Right atrium auricular region (tissue), 2 donors: ENCODE measurements at regions not wholly inside any gene's neighbourhood (a gene's known extent, or its start where the extent isn't known, plus 50 kb on each side); places are given as distances from the start of the nearest gene placed in this dataset.
"Not testable (repeated sequence)": the region's sequence is repeated elsewhere in the genome, so short reads cannot be mapped to it uniquely, and the experiment has no call there.

Experiments used
- DNase-seq: peaks from one replicate; pipeline ENCODE4 v3.0.0-alpha.2; 2019; ENCODE audit warnings: low spot score
- H3K27ac ChIP-seq, 2 donors: fragments of 200-600 bp; sonication (generic); 1 replicate in 1 of 2; 2 replicates in 1 of 2; pipeline ENCODE4 v1.5.1; 2016 to 2019
- H3K27me3 ChIP-seq, 2 donors: fragments of 200-600 bp; sonication (generic); one replicate each; pipeline versions ENCODE4 v1.5.1 to v1.6.0; 2017 to 2019
- H3K36me3 ChIP-seq: fragments of 200-600 bp; sonication (generic); one replicate; pipeline ENCODE4 v1.5.1; 2016
- H3K4me1 ChIP-seq, 2 donors: fragments of 200-600 bp; sonication (generic); one replicate each; pipeline versions ENCODE4 v1.5.1 to v1.6.0; 2017 to 2019
- H3K4me3 ChIP-seq, 2 donors: fragments of 200-600 bp; sonication (generic); 1 replicate in 1 of 2; 2 replicates in 1 of 2; pipeline ENCODE4 v1.5.1; 2017 to 2019; ENCODE audit warnings: mild to moderate bottlenecking in 1 of 2, moderate library complexity in 1 of 2
- H3K9me3 ChIP-seq, 2 donors: fragments of 200-600 bp; sonication (generic); one replicate each; pipeline ENCODE4 v1.5.1; 2019
- CTCF ChIP-seq, 2 donors: fragments of 200-600 bp; sonication (generic); IDR thresholded peaks; one replicate each; pipeline ENCODE4 v1.5.1; 2019; ENCODE audit warnings: antibody characterized with exemption in 2 of 2

GRCh38 chr3:153785901-153786300, 335.3 kb upstream of the ARHGEF26 start:
- Histone ChIP-seq H3K4me1 (peaks cover 0 to 3% of the 10 kb centered on the region in 2 donors), H3K4me3 (no peak overlapping the region), H3K9me3 (no peaks in the 10 kb centered on the region), H3K36me3 (no peaks in the 10 kb centered on the region), H3K27ac (no peak overlapping the region), H3K27me3 (no peaks in the 10 kb centered on the region)
- no peak for TF ChIP-seq CTCF (IDR thresholded peaks at IDR 0.05)
- DNase-seq: no peak

- Histone ChIP-seq H3K9me3 (no peaks in the 10 kb centered on the region), H3K4me1 (no peaks in the 10 kb centered on the region), H3K4me3 (no peak overlapping the region), H3K27me3 (no peaks in the 10 kb centered on the region), H3K27ac (no peak overlapping the region), H3K36me3 (no peaks in the 10 kb centered on the region)
- no peak for DNase-seq
- no peak for TF ChIP-seq CTCF (IDR thresholded peaks at IDR 0.05)
Observed at GRCh38 chr3:153789380-153789779, 331.8 kb upstream of the ARHGEF26 start.

- H3K4me3 ChIP-seq, H3K36me3 ChIP-seq, DNase-seq, H3K9me3 ChIP-seq, H3K4me1 ChIP-seq, H3K27ac ChIP-seq, H3K27me3 ChIP-seq: not testable (repeated sequence)
Observed at GRCh38 chr3:153797056-153797455, 324.1 kb upstream of the ARHGEF26 start.

- DNase-seq: no peak
- Histone ChIP-seq H3K36me3 (no peaks in the 10 kb centered on the region), H3K27me3 (no peaks in the 10 kb centered on the region), H3K27ac (no peak overlapping the region), H3K4me1 (no peaks in the 10 kb centered on the region), H3K4me3 (no peak overlapping the region), H3K9me3 (no peaks in the 10 kb centered on the region)
- no peak for TF ChIP-seq CTCF (IDR thresholded peaks at IDR 0.05)
Observed at GRCh38 chr3:153809097-153809496, 312.1 kb upstream of the ARHGEF26 start.

- H3K4me3 ChIP-seq: no peak overlapping the region
- no peak for TF ChIP-seq CTCF (IDR thresholded peaks at IDR 0.05)
Observed at GRCh38 chr3:153818338-153818737, 302.9 kb upstream of the ARHGEF26 start.

DNA sequence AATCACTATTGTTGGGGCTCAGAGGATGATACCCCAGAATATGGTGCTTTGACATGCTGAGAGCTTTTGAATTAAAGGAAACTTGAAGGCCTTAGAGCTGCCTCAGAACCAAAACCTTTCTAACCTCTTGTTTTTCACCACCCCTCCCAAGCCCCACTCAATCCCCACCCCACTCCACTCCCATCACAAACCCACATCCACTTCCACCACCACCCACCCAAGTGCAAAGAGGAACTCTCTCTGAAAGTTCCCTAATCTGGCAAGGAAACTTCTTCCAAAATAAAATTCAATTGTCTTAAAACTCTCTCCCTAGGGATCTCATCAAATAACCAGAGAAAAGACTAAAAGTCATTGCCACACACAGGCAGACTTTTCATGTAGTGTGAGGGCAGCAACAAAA, 301.2 kb upstream of the ARHGEF26 start:
- H3K4me1 ChIP-seq: no peaks in the 10 kb centered on the region
- no peak for DNase-seq
- no peaks in the 10 kb centered on the region for H3K9me3 ChIP-seq
- no peak overlapping the region for H3K27ac ChIP-seq
- H3K4me3 ChIP-seq: no peak overlapping the region
- no peaks in the 10 kb centered on the region for H3K36me3 ChIP-seq
- no peaks in the 10 kb centered on the region for H3K27me3 ChIP-seq
- TF ChIP-seq CTCF (IDR thresholded peaks at IDR 0.05): no peak

More at GRCh38 chr3:153818338-153818737, 302.9 kb upstream of the ARHGEF26 start:
- H3K27me3 ChIP-seq: no peaks in the 10 kb centered on the region
- H3K36me3 ChIP-seq: no peaks in the 10 kb centered on the region
- DNase-seq: no peak
- H3K27ac ChIP-seq: no peak overlapping the region
- H3K9me3 ChIP-seq: no peaks in the 10 kb centered on the region
- H3K4me1 ChIP-seq: no peaks in the 10 kb centered on the region

- not testable (repeated sequence) for H3K27ac ChIP-seq, H3K27me3 ChIP-seq, H3K4me3 ChIP-seq, H3K36me3 ChIP-seq, H3K4me1 ChIP-seq, H3K9me3 ChIP-seq, DNase-seq
Observed at GRCh38 chr3:153828346-153828745, 292.8 kb upstream of the ARHGEF26 start.
